GM23248 (cell line): ENCODE measurements at regions not wholly inside any gene's neighbourhood (a gene's known extent, or its start where the extent isn't known, plus 50 kb on each side); places are given as distances from the start of the nearest gene placed in this dataset.

Experiments used
- EZH2 ChIP-seq: fragments of 200-600 bp; sonication (generic); IDR thresholded peaks from 2 replicates; pipeline ENCODE4 v1.6.1; 2018; ENCODE audit warnings: antibody characterized with exemption, mild to moderate bottlenecking; ENCODE audit not compliant: insufficient read depth, poor library complexity, severe bottlenecking
- EZH2phosphoT487 ChIP-seq: fragments of 200-600 bp; sonication (generic); IDR thresholded peaks from 2 replicates; pipeline ENCODE4 v1.6.1; 2018; ENCODE audit warnings: antibody characterized with exemption, moderate library complexity, mild to moderate bottlenecking, low read depth; ENCODE audit not compliant: insufficient read depth

DNA sequence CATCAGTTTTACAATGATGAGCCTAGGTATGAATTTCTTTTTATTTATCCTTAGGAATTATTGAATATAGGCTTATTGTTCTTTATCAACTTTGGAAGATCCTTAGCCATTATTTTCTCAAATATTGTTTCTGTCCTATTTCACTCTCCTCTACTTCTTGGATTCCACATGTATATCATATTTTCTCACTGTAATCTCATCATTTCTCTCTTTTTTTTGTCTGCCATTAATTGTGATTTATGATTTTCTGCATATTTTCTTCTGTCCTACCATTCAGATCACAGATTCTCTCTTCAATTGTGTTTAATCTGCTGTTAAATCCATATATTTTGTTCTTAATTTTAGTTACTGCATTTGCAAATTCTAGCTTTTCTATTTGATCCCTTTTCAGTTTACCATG, 139.8 kb downstream of the ARRDC3 start:
- no peak for TF ChIP-seq EZH2
- no peak for TF ChIP-seq EZH2phosphoT487
